M059J (cell line): ENCODE measurements at regions not wholly inside any gene's neighbourhood (a gene's known extent, or its start where the extent isn't known, plus 50 kb on each side); places are given as distances from the start of the nearest gene placed in this dataset.

Experiments
- DNase-seq: peaks from one replicate; pipeline ENCODE4 v3.0.0-alpha.2; 2012; ENCODE audit warnings: low read depth

- peak; percentile 83 for DNase-seq
Measured at GRCh38 chr20:57056651-57057050, 209.8 kb downstream of the BMP7 start.

GRCh38 chr20:57059055-57059596 lies 207.3 kb downstream of the BMP7 start:
- no peak for DNase-seq

- DNase-seq: peak; percentile 80
Measured at GRCh38 chr20:57060407-57061050, 205.9 kb downstream of the BMP7 start.

GRCh38 chr20:57061051-57061900 lies 205.2 kb downstream of the BMP7 start:
- peak; percentile 61 for DNase-seq

GRCh38 chr20:57062241-57062640 lies 204.2 kb downstream of the BMP7 start:
- DNase-seq: no peak

- DNase-seq: no peak
Measured at GRCh38 chr20:57062696-57063270, 203.7 kb downstream of the BMP7 start.

GRCh38 chr20:57064836-57065235 lies 201.6 kb downstream of the BMP7 start:
- DNase-seq: no peak

GRCh38 chr20:57065646-57066045 lies 200.8 kb downstream of the BMP7 start:
- peak; percentile 66 for DNase-seq

- peak; percentile 67 for DNase-seq
Measured at GRCh38 chr20:57066126-57066900, 200.1 kb downstream of the BMP7 start.

GRCh38 chr20:57069442-57069841 lies 197.0 kb downstream of the BMP7 start:
- no peak for DNase-seq

GRCh38 chr20:57070296-57070695 lies 196.1 kb downstream of the BMP7 start:
- peak; percentile 27 for DNase-seq

- DNase-seq: peak; percentile 52
Measured at GRCh38 chr20:57071283-57071731, 195.1 kb downstream of the BMP7 start.

GRCh38 chr20:57071954-57072583 lies 194.4 kb downstream of the BMP7 start:
- DNase-seq: peak; percentile 50

- no peak for DNase-seq
Measured at GRCh38 chr20:57073402-57073801, 193.0 kb downstream of the BMP7 start.

- no peak for DNase-seq
Measured at GRCh38 chr20:57074386-57074785, 192.1 kb downstream of the BMP7 start.

- no peak for DNase-seq
Measured at GRCh38 chr20:57075181-57075580, 191.3 kb downstream of the BMP7 start.

- DNase-seq: no peak
Measured at GRCh38 chr20:57075603-57076002, 190.8 kb downstream of the BMP7 start.

GRCh38 chr20:57076152-57076652 lies 190.2 kb downstream of the BMP7 start:
- DNase-seq: peak; percentile 92

GRCh38 chr20:57076951-57077350 lies 189.5 kb downstream of the BMP7 start:
- peak; percentile 95 for DNase-seq

- DNase-seq: peak; percentile 83
Measured at GRCh38 chr20:57078116-57078515, 188.3 kb downstream of the BMP7 start.
